HEK293 (cell line): ENCODE measurements at regions not wholly inside any gene's neighbourhood (a gene's known extent, or its start where the extent isn't known, plus 50 kb on each side); places are given as distances from the start of the nearest gene placed in this dataset.

ENCODE experiments used
- CTCF ChIA-PET: fragments of 350-600 bp; formaldehyde crosslinking; extraction: SDS; loops from one replicate; lab custom pipeline; 2021; ENCODE audit warnings: antibody characterized with exemption; lab: Yijun Ruan, JAX
- POLR2A ChIA-PET: fragments of 300-600 bp; formaldehyde crosslinking; extraction: SDS; loops from one replicate; lab custom pipeline; 2020; ENCODE audit warnings: antibody characterized with exemption, inconsistent platforms; lab: Yijun Ruan, JAX
- H3K27ac ChIP-seq: fragments of 200-500 bp; sonication (Bioruptor generic); 2 replicates; pipeline ENCODE4 v1.5.1; 2014; ENCODE audit warnings: low read depth, low read length, control low read depth, inconsistent platforms; ENCODE audit errors: extremely low read depth
- H3K36me3 ChIP-seq, 2 experiments: fragments of 200-500 bp in 1 of 2; sonication (Bioruptor generic) in 1 of 2; 1 replicate in 1 of 2; 2 replicates in 1 of 2; pipeline ENCODE4 v1.5.1; 2014 to 2017; ENCODE audit warnings: inconsistent platforms in 2 of 2, low read length in 2 of 2; ENCODE audit not compliant: control insufficient read depth in 2 of 2, insufficient read depth in 1 of 2
- H3K4me1 ChIP-seq: fragments of 200-500 bp; sonication (Bioruptor generic); 2 replicates; pipeline ENCODE4 v1.5.1; 2014; ENCODE audit warnings: mild to moderate bottlenecking, low read length, inconsistent platforms; ENCODE audit not compliant: control insufficient read depth, insufficient read depth
- H3K4me3 ChIP-seq: 2 replicates; pipeline ENCODE4 v1.5.1; 2011; ENCODE audit warnings: low read depth, mild to moderate bottlenecking, control low read depth, low read length, moderate library complexity
- H3K9me3 ChIP-seq: fragments of 200-500 bp; sonication (Bioruptor generic); 2 replicates; pipeline ENCODE4 v1.5.1; 2014; ENCODE audit warnings: low read depth, low read length, inconsistent platforms; ENCODE audit not compliant: control insufficient read depth, insufficient read depth
- BCL11B ChIP-seq: fragments of 450-650 bp; formaldehyde crosslinking; IDR thresholded peaks from 2 replicates; pipeline ENCODE4 v1.5.1; 2016; ENCODE audit warnings: low read depth, missing biosample characterization, missing genetic modification characterization
- FEZF1 ChIP-seq: fragments of 450-650 bp; formaldehyde crosslinking; IDR thresholded peaks from 2 replicates; pipeline ENCODE4 v1.5.1; 2016; ENCODE audit warnings: missing biosample characterization, missing genetic modification characterization
- HIC1 ChIP-seq: fragments of 450-650 bp; formaldehyde crosslinking; IDR thresholded peaks from 2 replicates; pipeline ENCODE4 v1.5.1; 2016; ENCODE audit warnings: missing biosample characterization, missing genetic modification characterization
- HOXC10 ChIP-seq: sonication (generic); formaldehyde crosslinking; IDR thresholded peaks from 2 replicates; pipeline ENCODE4 v1.8.1; 2023; ENCODE audit warnings: mild to moderate bottlenecking, missing genetic modification reagents
- PRDM10 ChIP-seq: fragments of 450-650 bp; formaldehyde crosslinking; IDR thresholded peaks from 2 replicates; pipeline ENCODE4 v1.5.1; 2016; ENCODE audit warnings: missing biosample characterization, missing genetic modification characterization
- REST ChIP-seq: fragments of 450-650 bp; formaldehyde crosslinking; IDR thresholded peaks from 2 replicates; pipeline ENCODE4 v1.5.1; 2016; ENCODE audit warnings: missing biosample characterization, missing genetic modification characterization
- ZBTB8A ChIP-seq: fragments of 450-650 bp; formaldehyde crosslinking; IDR thresholded peaks from 2 replicates; pipeline ENCODE4 v1.5.1; 2016; ENCODE audit warnings: missing biosample characterization, missing genetic modification characterization
- ZNF112 ChIP-seq: fragments of 450-650 bp; formaldehyde crosslinking; IDR thresholded peaks from 2 replicates; pipeline ENCODE4 v1.5.0; 2017; ENCODE audit warnings: missing biosample characterization, missing genetic modification characterization
- ZNF121 ChIP-seq: fragments of 450-650 bp; formaldehyde crosslinking; IDR thresholded peaks from 2 replicates; pipeline ENCODE4 v1.5.1; 2016; ENCODE audit warnings: missing biosample characterization, missing genetic modification characterization
- ZNF157 ChIP-seq: fragments of 450-650 bp; formaldehyde crosslinking; IDR thresholded peaks from 2 replicates; pipeline ENCODE4 v1.5.1; 2016; ENCODE audit warnings: missing biosample characterization, missing genetic modification characterization
- ZNF211 ChIP-seq: fragments of 450-650 bp; formaldehyde crosslinking; IDR thresholded peaks from 2 replicates; pipeline ENCODE4 v1.5.1; 2016; ENCODE audit warnings: low read depth, missing biosample characterization, missing genetic modification characterization
- ZNF223 ChIP-seq: fragments of 450-650 bp; formaldehyde crosslinking; IDR thresholded peaks from 2 replicates; pipeline ENCODE4 v1.5.1; 2016; ENCODE audit warnings: missing biosample characterization, missing genetic modification characterization
- ZNF248 ChIP-seq: fragments of 450-650 bp; formaldehyde crosslinking; IDR thresholded peaks from 2 replicates; pipeline ENCODE4 v1.5.1; 2017; ENCODE audit warnings: missing biosample characterization, missing genetic modification characterization
- ZNF266 ChIP-seq: fragments of 450-650 bp; formaldehyde crosslinking; IDR thresholded peaks from 2 replicates; pipeline ENCODE4 v1.5.1; 2016; ENCODE audit warnings: missing biosample characterization, missing genetic modification characterization, low read depth
- ZNF274 ChIP-seq, 2 experiments: fragments of 200-500 bp in 1 of 2; fragments of 450-650 bp in 1 of 2; sonication (Bioruptor generic) in 1 of 2; formaldehyde crosslinking in 1 of 2; IDR thresholded peaks; 2 replicates each; pipeline versions ENCODE4 v1.5.1 to v1.6.1; 2014 to 2016; ENCODE audit warnings: borderline replicate concordance in 1 of 2, inconsistent platforms in 1 of 2, low read length in 1 of 2, missing biosample characterization in 1 of 2, missing genetic modification characterization in 1 of 2
- ZNF324 ChIP-seq: fragments of 450-650 bp; formaldehyde crosslinking; IDR thresholded peaks from 2 replicates; pipeline ENCODE4 v1.5.1; 2016; ENCODE audit warnings: missing biosample characterization, missing genetic modification characterization
- ZNF341 ChIP-seq: fragments of 450-650 bp; formaldehyde crosslinking; IDR thresholded peaks from 2 replicates; pipeline ENCODE4; 2016; ENCODE audit warnings: low read depth, missing biosample characterization, missing genetic modification characterization
- ZNF449 ChIP-seq: fragments of 450-650 bp; formaldehyde crosslinking; IDR thresholded peaks from 2 replicates; pipeline ENCODE4 v1.5.1; 2017; ENCODE audit warnings: missing biosample characterization, mild to moderate bottlenecking, missing genetic modification characterization, moderate library complexity
- ZNF488 ChIP-seq: fragments of 450-650 bp; formaldehyde crosslinking; IDR thresholded peaks from 2 replicates; pipeline ENCODE4 v1.5.1; 2016; ENCODE audit warnings: missing biosample characterization, missing genetic modification characterization
- ZNF529 ChIP-seq: fragments of 450-650 bp; formaldehyde crosslinking; IDR thresholded peaks from 2 replicates; pipeline ENCODE4 v1.5.1; 2017; ENCODE audit warnings: missing genetic modification characterization, missing biosample characterization; ENCODE audit not compliant: insufficient replicate concordance
- ZNF580 ChIP-seq: fragments of 450-650 bp; formaldehyde crosslinking; IDR thresholded peaks from 2 replicates; pipeline ENCODE4 v1.5.1; 2016; ENCODE audit warnings: missing biosample characterization, missing genetic modification characterization
- ZNF610 ChIP-seq: fragments of 450-650 bp; formaldehyde crosslinking; IDR thresholded peaks from 2 replicates; pipeline ENCODE4 v1.5.1; 2016; ENCODE audit warnings: missing biosample characterization, missing genetic modification characterization, borderline replicate concordance
- ZNF660 ChIP-seq: fragments of 450-650 bp; IDR thresholded peaks from 2 replicates; pipeline ENCODE4 v1.5.1; 2018; ENCODE audit warnings: missing biosample characterization, mild to moderate bottlenecking, missing genetic modification characterization

- Histone ChIP-seq H3K9me3 (no peaks in the 10 kb centered on the region), H3K36me3 (no peaks in the 10 kb centered on the region), H3K4me3 (no peak overlapping the region), H3K4me1 (no peaks in the 10 kb centered on the region), H3K27ac (no peak overlapping the region)
- ChIA-PET POLR2A (no interaction called here), CTCF (no interaction called here)
- TF ChIP-seq ZNF266 (tag by site-specific recombination) = no peak
- TF ChIP-seq PRDM10 (tag by site-specific recombination) = no peak
- no peak for TF ChIP-seq BCL11B (tag by site-specific recombination)
- TF ChIP-seq ZNF341 (tag by site-specific recombination) = no peak
- no peak for TF ChIP-seq ZNF211
- no peak for TF ChIP-seq REST
- TF ChIP-seq ZNF121 (tag by site-specific recombination) = no peak
- TF ChIP-seq FEZF1 = no peak
- no peak for TF ChIP-seq ZNF274 (IDR thresholded peaks at IDR 0.05; ENCODE audit: low read length)
- TF ChIP-seq ZNF274 (tag by site-specific recombination; IDR thresholded peaks at IDR 0.05; ENCODE audit: borderline replicate concordance) = no peak
- TF ChIP-seq ZNF324 (tag by site-specific recombination) = no peak
- no peak for TF ChIP-seq ZNF610
- TF ChIP-seq ZNF112 = no peak
- no peak for TF ChIP-seq ZNF529
- no peak for TF ChIP-seq ZNF580 (tag by site-specific recombination)
- TF ChIP-seq ZNF223 (tag by site-specific recombination) = no peak
- TF ChIP-seq ZNF449 = no peak
Measured at GRCh38 chr2:217412721-217413120, 552.9 kb upstream of the TNP1 start.

GRCh38 chr2:217412277-217412676, 552.4 kb upstream of the TNP1 start:
- no peak overlapping the region for H3K27ac ChIP-seq
- no peak for TF ChIP-seq ZNF112
- no peak for TF ChIP-seq ZNF488 (tag by site-specific recombination)
- TF ChIP-seq ZNF248 (tag by site-specific recombination) = no peak
- TF ChIP-seq ZBTB8A (tag by site-specific recombination) = no peak
- TF ChIP-seq HOXC10 = no peak
- TF ChIP-seq ZNF660 (tag by site-specific recombination) = no peak
- no peak for TF ChIP-seq ZNF157 (tag by site-specific recombination)
- TF ChIP-seq HIC1 (tag by site-specific recombination) = no peak
- TF ChIP-seq, all 188 proteins: peak for 0
- CTCF ChIA-PET = no interaction called here
- POLR2A ChIA-PET = no interaction called here
- Histone ChIP-seq H3K36me3 (no peaks in the 10 kb centered on the region), H3K9me3 (no peaks in the 10 kb centered on the region), H3K4me1 (no peaks in the 10 kb centered on the region), H3K4me3 (no peak overlapping the region)
